ENCODE measurements at regions not wholly inside any gene's neighbourhood (a gene's known extent, or its start where the extent isn't known, plus 50 kb on each side); places are given as distances from the start of the nearest gene placed in this dataset.
A peak's percentile ranks its signal among the peaks of the same experiment; 100 is the strongest.
"Not testable (repeated sequence)": the region's sequence is repeated elsewhere in the genome, so short reads cannot be mapped to it uniquely, and the experiment has no call there.

DNA sequence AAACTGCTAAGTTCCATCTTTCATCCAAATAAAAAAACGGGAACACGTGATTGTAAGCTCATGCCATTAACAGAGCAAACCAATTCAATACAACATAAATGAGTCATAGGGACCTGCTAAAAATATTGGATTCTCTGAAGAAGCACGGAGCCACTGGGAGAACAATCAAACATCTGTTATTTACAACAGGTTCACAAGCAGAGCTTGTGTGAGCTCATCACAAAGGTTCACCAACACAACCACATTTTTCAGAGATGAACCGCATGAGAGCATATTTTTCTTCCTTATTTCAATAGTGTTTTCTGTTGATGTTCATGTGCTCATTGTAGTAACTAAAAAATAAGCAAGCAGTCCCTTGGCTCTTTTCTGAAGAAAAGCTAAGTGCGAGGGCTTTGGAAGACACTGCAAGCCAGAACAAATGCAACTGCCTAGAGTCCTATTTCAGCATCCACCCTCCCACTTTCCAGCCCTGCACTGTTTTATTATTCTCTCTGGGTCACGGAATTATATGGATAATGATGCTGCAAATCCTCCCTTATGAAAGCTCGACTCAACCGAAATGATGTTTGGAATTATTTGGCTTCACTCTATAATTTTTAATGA, 545.8 kb downstream of the LIG4 start:
- DNase-seq (ENCODE audit: low spot score), result no peak

DNA sequence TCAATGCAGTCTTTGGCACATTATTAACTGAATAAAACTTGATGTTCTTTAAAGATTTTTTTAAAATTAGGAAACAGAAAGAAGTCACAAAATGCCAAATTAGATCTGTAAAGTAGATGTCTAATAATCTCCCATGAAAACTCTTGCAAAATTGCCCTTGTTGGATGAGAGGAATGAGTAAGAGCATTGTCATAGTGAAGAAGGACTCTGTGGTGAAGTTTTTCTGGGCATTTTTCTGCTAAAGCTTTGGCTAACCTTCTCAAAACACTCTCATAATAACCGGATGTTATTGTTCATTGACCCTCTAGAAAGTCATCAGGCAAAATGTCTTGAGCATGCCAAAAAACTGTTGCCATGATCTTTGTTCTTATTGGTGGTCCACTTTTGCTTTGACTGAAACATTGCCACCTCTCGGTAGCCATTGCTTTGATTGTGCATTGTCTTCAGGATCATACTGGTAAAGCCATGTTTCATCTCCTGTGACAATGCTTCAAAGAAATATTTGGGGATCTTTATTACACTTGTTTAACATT, 549.3 kb downstream of the LIG4 start:
- no peak for DNase-seq (ENCODE audit: low spot score)

DNA sequence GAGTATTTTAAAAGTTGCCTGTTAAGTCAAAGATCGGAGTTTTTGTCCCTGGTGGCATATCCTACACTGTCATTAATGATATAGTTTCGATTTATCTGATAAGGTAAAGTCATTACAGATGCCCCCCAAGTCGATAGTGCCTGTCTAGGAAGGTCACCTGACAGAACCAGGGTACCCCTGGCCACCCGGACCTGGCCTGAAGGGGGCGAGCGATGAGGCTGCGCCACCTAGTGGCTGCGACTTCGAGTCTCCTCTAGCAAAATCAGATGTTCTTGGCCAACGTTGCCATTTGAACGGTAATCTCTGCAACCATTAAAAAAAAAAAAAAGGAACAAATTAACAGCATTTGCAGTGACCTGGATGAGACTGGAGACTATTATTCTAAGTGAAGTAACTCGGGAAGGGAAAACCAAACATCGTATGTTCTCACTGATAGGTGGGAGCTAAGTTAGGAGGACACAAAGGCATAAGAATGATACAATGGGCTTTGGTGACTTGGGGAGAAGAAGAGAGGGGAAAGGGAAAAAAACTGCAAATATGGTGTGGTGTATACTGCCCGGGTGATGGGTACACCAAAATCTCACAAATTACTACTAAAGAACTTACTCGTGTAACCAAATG, 565.1 kb downstream of the LIG4 start:
- DNase-seq (ENCODE audit: low spot score), result peak; percentile 11

DNA sequence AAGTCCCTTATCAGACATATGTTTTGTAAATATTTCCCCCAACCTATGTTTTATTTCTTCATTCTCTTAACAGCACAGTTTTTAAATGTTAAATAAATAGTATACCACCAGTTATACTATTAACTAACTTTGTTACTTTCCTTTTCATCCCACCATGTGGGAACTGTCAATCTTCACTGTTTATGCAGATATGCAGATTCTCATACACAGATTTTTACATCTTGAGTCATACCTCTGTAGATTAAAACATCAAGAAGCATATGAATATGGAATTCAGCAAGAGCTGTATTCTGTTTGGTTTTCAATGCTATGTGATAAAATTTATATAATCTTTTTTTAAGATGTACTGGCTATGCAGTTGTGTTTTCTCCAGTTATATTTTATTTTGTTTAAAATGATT, 566.3 kb downstream of the LIG4 start:
- no peak for DNase-seq (ENCODE audit: low spot score)

DNA sequence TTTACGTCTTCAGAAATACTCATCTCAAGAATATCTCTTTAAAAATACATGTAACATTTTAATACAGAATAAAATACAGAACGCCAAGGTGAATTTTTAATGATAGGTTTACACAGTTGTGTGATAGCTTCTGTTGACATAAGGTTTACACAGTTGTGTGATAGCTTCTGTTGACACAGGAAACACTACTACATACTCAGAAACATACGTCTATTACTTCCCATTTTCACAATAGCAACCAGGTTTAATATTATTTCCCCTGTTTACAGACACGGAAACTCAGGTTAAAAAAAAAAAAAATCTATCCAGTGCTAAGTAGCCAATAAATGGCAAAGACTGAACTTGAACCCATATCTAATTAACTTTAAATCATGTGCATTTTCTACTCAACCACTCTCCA, 571.2 kb downstream of the LIG4 start:
- DNase-seq (ENCODE audit: low spot score), result no peak

DNA sequence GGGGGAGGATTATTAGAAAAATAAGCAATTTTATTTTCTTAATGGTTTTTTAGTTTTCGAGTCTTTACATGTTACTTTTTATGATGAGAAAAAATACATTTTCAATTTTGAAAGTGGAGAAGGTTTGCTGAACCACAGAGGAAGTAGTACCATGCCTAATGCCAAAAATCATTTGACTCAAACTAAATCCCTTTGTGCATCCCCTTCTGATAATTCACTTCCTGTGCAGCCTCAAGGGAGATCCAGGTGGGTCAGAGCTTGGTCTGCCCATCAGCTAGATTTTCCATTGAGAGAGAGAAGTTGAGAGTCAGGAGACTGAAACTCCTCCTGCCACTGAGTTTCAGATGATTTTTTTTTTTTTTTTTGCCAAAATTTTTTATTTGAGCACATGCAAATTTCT, 571.7 kb downstream of the LIG4 start:
- DNase-seq (ENCODE audit: low spot score), result no peak

DNA sequence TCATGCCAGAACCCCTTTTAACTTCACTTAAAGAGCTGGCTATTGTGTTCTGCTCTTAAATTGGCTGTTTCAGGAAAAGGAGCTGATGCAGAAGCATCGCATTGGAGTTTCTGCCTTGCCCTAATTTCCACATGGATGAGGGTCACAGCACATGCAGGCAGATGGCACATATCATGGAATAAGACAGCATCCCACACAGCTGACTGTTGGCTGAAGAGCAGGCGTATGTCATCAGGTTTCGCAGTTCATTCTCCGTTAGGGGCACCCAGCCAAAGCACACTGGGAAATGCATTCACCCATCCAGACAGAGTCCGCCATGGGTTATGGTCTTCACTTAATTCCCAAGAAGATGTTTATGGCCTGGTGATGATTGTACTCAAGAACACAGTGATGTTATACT, 572.5 kb downstream of the LIG4 start:
- no peak for DNase-seq (ENCODE audit: low spot score)

DNA sequence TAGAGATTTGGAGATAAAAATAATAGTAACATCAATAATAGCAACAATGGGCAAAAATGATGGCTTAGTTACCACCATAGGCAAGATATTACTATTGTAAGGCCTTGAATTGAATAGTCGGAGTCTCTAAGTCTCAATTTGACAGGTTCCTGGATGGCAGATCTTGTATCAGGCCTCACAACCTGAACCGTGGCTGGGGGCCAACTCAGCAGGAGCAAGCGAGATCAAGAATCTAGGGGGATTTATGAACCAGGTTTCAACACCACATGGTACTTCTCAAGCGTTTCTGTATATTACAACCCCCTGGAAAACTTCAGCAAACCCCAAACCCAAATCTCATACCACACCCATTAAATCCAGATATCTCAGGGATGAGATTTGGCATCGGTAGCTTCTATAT, 573.8 kb downstream of the LIG4 start:
- no peak for DNase-seq (ENCODE audit: low spot score)

DNA sequence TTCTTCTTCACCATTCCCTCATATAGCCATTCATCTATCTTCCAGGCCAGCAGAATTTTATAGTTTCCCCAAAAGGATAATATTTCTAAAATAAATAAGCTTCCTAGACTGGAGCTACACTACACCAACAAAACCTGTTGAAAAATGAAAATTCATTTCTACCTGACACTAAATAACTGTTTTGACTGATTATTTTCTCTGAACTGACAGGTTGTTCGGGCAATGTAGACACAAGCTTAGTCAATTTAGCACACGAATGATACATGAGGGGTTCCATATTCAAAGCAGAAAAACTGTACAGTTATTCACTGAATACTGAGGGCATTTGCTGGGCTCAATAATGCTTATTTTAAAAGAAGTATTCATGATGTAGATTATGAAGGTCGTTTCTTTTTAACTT, 589.7 kb downstream of the LIG4 start:
- no peak for DNase-seq (ENCODE audit: low spot score)

DNA sequence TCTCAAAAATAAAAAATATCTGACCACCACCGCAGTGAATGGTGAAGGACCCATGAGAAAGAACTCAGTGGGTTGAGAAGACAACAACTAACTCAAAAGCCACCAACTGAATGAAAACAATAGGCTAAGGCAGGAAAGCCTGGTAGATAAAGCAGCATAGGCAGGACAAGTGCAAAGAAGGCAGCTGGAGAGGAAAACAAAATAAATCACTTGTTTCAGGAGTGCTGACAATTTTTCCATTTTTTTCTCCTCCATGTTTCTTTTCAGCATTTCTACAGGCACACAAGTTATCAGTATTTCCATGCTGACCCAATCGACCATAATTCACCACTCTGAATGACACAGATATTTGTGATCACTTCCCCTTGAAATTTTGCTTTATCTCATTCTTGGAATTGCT, 597.8 kb downstream of the LIG4 start:
- no peak for DNase-seq (ENCODE audit: low spot score)

DNA sequence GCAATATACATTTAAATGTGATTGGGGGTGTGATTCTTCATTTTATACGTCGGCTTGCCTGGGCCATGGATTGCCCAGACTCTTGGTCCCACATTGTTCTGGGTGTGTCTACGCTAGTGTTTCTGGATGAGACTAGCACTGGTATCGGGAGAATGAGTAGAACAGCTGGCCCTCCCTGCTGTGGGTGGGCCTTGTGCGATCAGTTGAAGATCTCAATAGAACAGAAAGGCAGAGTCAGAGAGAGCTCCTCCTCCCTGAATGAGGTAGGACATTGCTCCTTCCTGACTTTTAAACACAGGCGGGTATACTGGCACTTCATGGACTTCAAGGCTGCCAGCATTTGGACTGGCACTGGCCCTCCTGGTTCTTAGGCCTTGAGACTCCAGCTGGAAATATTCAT, 603.0 kb downstream of the LIG4 start:
- DNase-seq (ENCODE audit: low spot score), result no peak

DNA sequence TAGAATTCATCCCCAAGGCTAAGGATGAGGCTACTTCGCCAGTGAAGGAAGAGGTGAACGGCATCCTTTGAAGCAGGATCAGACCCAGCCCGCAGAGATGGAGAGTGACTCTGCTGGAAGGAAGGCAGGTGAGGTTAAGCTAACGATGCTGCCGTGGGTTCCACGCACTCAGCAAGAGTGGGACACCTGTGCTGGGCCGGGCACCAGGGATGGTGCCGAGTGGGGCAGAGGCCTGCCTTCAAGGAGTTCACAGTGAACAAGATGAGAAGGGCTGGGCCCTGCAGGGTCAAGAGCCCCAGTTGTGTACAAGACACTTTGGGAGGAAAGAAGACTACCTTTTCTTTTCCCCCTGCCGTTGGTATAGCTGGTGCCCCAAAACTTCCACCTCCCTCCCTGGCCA, 606.6 kb downstream of the LIG4 start:
- no peak for DNase-seq (ENCODE audit: low spot score)

DNA sequence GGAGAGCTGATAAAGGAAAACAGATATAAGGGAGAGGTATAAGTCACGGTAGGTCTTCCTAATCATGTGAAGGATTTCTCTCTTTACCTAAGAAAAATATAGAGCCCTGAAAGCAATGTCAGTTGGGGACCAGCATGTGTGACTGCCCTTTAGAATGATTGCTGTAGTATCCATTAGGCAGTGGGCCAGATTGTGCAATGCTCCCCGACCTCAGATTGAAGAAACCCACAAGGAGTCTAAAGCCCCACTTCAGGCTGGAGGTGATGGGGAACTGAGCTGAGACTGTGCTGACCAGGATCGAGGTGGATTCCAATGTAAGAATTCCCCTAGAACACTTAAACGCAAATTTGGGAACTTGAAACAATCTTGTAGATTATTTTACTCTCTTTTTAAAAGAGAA, 614.4 kb downstream of the LIG4 start:
- no peak for DNase-seq (ENCODE audit: low spot score)

DNA sequence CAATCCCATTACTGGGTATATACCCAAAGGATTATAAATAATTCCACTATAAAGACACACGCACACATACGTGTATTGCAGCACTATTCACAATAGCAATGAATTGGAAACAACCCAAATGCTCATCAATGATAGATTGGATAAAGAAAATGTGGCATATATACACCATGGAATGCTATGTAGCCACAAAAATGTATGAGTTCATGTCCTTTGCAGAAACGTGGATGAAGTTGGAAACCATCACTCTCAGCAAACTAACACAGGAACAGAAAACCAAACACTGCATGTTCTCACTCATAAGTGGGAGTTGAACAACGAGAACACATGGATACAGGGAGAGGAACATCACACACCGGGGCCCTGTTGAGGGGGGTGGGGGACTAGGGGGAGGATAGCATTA, 619.0 kb downstream of the LIG4 start:
- DNase-seq (ENCODE audit: low spot score), result not testable (repeated sequence)

DNA sequence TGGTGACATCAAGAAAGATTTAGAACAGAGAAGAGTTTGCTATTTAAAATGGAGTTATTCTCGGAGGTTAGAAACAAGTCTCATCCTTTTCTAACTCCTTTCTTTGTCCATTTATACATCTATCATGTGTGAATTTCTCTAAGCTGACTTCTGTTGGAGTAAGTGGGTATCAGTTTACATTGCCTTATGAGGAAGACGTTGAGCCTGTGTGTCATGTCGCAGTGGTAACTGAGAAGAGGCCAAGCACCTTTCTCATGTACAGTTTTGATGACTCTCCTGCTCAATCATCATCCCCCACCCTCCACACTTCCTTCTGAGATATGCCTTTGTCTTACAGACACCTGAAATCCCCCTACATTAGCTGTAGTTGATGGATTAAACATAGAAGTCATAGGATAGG, 624.8 kb downstream of the LIG4 start:
- no peak for DNase-seq (ENCODE audit: low spot score)

DNA sequence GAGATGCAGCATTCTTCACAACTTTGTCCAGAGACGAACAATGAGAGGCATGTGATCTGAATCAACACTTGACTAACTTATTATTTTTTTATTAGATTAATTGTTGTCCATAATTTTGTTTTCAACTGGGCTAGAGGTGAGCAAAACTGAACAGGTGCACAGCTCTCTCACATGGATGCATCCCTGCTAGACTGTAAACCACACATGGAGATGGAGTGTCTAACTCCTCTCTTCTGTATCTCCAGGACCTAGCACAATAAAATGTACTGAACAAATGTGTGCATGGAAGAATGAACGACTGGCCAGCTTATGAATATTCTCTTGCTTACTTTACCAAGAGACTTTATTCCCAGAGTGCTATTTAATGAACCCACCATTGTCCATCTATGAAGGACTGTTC, 627.7 kb downstream of the LIG4 start:
- DNase-seq (ENCODE audit: low spot score), result no peak

DNA sequence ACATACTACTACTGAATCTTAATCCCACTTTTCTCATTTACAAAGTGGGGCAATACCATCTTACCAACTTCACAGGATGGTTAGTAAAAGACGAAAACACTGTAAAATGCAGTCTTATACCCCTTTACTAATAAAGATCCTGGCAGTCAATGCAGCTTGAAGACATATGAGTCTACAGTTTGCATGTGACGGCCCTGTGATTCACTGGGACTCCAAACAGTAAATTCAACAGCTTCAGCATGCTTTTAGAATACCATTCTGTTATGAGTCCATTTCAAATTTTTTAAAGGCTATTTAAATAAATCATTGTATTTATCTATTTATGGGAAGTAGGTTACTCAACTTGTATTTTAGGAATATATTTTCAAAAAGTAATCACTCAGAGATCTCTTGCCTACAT, 629.1 kb downstream of the LIG4 start:
- DNase-seq (ENCODE audit: low spot score), result no peak

DNA sequence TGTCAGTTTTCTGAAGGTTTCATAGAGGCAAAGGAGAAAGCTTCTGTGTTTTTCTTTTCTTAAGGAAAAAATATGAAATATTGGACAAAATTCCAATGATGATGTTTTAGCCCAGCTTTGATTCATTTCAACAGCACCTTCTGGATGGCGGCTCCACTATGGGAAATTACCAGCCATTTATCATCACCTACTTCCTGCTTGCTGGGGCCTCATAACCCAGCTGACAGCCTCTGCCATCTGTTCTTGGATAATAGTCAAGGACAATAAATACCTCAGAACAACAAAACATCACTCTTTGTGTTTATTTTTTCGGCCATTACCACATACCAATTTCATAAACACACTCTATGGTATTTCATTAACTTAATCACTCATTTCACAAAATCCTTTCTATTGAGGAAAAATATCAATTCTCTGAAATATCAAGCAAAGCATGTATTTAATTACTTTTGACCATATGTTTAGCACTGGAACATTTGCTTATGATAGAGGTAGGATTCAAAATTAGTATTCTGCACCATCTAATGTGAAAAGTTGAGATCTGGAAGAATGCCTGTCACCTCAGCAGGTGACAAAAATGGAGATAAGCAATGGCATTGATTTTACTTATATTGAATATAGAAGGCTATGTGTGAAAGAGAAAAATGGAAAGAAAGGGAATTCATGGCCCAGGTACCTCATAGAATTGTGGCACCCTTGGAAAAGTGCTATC, 629.7 kb downstream of the LIG4 start:
- no peak for DNase-seq (ENCODE audit: low spot score)

DNA sequence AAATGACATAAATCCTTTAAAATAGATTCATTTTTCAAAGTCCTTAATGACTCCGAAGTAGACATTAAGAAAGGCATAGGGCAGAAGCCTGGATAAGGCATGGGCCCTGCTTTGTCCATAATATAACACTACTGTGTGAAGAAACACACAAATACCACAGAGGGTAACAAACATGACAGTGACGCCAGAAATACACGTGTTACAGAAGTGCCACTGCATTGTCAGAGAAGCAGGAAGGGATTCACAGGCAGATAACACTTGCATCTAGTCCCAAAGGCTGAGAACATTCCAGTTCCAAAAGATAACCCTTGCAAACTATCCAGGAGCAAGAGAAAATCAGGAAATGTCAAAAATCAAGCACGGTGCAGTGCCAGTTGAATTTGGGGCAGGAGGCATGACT, 633.2 kb downstream of the LIG4 start:
- no peak for DNase-seq (ENCODE audit: low spot score)

DNA sequence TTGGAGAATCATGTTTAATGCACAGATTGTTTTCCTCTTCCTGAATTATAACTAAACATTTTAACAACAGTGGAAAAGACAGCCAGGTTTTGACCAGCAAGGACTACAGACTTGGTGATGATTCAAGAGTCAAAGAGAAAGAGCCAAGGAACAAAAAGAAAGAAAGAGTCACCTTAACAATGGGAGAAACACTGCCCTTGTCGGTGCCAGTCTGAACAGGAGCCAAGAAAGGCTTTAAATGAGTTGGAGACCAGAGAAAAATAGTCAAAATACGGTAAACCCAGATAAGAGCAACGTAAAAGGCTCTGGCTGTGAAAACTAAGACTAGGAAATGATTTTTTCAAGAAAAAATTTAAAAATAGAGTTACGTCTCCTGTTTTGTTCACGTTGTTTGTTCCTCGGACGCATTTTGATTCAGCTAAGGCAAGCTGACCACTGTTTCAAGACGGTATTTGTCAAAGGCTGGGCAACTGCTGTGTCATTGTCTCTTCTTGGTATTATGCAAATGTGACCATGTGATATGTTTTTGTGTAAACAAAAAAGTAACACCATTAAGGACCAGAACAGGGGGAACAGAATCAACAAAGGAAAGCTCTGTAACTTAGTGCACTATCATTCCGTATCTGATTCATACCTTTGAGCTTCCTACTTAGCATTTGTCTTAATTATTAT, 634.5 kb downstream of the LIG4 start:
- no peak for DNase-seq (ENCODE audit: low spot score)

DNA sequence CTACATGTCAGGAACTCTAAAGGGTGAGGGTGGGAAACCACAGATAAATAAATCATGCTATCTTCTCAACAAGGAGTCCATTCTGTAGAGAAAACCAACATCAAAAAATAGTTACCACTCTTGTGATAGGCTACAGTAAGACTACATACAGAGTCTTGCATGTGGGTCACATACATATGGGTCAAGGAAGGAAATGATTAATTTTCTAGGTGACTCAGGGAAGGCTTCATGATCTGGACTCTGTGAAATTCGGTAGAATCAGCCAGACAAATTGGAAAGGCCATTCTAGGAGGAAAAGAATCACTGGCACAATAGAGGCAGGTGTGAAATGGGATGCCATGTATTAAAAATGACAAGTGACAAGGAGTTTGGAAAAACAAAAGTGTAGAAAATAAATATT, 638.9 kb downstream of the LIG4 start:
- no peak for DNase-seq (ENCODE audit: low spot score)

DNA sequence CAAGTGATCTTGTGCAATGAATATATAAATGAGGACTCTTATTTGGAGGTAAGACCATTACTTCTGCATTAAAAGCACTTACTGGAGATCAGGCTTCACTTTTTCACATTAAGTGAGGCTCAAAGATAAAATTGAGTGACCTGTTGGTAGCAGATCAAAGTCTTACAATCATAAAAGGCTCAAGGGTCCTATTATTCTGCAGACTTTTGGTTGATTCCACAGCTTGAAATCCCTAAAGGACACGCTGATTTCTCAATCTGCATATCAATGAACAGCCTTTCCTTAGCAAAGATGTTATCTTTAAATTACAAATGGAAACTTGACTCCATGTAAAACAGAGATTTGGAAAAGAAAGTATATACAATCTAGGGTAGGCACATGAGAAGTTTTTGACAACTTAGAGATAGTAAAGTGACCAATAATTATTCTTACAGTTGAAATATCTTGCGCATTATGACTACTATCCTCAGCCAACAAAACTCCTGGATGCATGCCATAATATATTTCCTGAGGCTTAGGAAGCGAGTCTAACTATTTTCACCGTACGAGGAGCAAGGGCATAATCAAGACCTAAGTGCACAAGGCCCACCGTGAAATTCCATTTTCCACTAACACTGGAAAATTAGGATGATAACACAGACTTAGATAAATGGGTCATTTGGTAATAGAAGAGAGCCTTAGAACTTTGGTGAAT, 640.7 kb downstream of the LIG4 start:
- no peak for DNase-seq (ENCODE audit: low spot score)

Measured in AG20443 (cell line).